SK-N-SH (cell line): ENCODE measurements at regions not wholly inside any gene's neighbourhood (a gene's known extent, or its start where the extent isn't known, plus 50 kb on each side); places are given as distances from the start of the nearest gene placed in this dataset.

ENCODE experiments used
- CHD2 ChIP-seq: fragments of 150-350 bp; IDR thresholded peaks from 2 replicates; pipeline ENCODE4 v1.6.1; 2018; ENCODE audit warnings: low read length; ENCODE audit not compliant: partially characterized antibody
- CTCF ChIP-seq: fragments of 200-600 bp; sonication (generic); IDR thresholded peaks from 2 replicates; pipeline ENCODE4 v1.6.1; 2017; ENCODE audit warnings: antibody characterized with exemption, mild to moderate bottlenecking, moderate library complexity
- FOXM1 ChIP-seq: IDR thresholded peaks from 2 replicates; pipeline ENCODE4 v1.4.0; 2012; ENCODE audit warnings: low read depth, mild to moderate bottlenecking
- MAX ChIP-seq: IDR thresholded peaks from 2 replicates; pipeline ENCODE4 v1.4.0; 2012; ENCODE audit warnings: low read depth

GRCh38 chr15:31845791-31846190, 184.5 kb upstream of the CHRNA7 start:
- TF ChIP-seq MAX = no peak
- TF ChIP-seq CTCF = no peak
- no peak for TF ChIP-seq CHD2
- TF ChIP-seq FOXM1 = no peak
